Activated B cell treated with CpG ODN at 0.5 μM for 24 hours (primary cell): ENCODE measurements at regions not wholly inside any gene's neighbourhood (a gene's known extent, or its start where the extent isn't known, plus 50 kb on each side); places are given as distances from the start of the nearest gene placed in this dataset.

Source experiments
- ATAC-seq: fragments of 200-7000 bp; cut with Tn5 transposase; one replicate; pipeline ENCODE4 v1.10.0; 2021; ENCODE audit warnings: low read depth, mild to moderate bottlenecking, moderate library complexity
- CTCF ChIA-PET: fragments of 350-600 bp; sonication (Branson Sonifier 250); formaldehyde crosslinking; loops from one replicate; lab custom pipeline; 2021; ENCODE audit warnings: antibody characterized with exemption; lab: Charles Lee
- POLR2A ChIA-PET: fragments of 350-600 bp; sonication (Branson Sonifier 250); formaldehyde crosslinking; loops from one replicate; lab custom pipeline; 2021; ENCODE audit warnings: antibody characterized with exemption; lab: Charles Lee
- DNase-seq: peaks from one replicate; pipeline ENCODE4 v3.0.0; 2022
- H3K27ac Mint-ChIP-seq: one replicate; pipeline ENCODE4 v1.8.0; 2020; ENCODE audit warnings: mixed read lengths
- H3K27me3 Mint-ChIP-seq: one replicate; pipeline ENCODE4 v1.8.0; 2021; ENCODE audit warnings: mixed read lengths
- H3K36me3 Mint-ChIP-seq: one replicate; pipeline ENCODE4 v1.8.0; 2021; ENCODE audit warnings: low read depth, mixed read lengths
- H3K4me1 Mint-ChIP-seq: one replicate; pipeline ENCODE4 v1.8.0; 2021; ENCODE audit warnings: mixed read lengths
- H3K4me3 Mint-ChIP-seq: one replicate; pipeline ENCODE4 v1.8.0; 2020; ENCODE audit warnings: mild to moderate bottlenecking, mixed read lengths
- H3K9me3 Mint-ChIP-seq: one replicate; pipeline ENCODE4 v1.8.0; 2020; ENCODE audit warnings: mixed read lengths
- intact Hi-C: fragments of 100-400 bp; cut with micrococcal nuclease; formaldehyde crosslinking; loops from one replicate; pipeline ENCODE4 v1.15.1; 2024
- TF ChIP-seq, protein P1 (sequence below): fragments of 200-600 bp; IDR thresholded peaks from one replicate; pipeline ENCODE4 v1.8.0; 2022; ENCODE audit warnings: antibody characterized with exemption, mild to moderate bottlenecking

DNA sequence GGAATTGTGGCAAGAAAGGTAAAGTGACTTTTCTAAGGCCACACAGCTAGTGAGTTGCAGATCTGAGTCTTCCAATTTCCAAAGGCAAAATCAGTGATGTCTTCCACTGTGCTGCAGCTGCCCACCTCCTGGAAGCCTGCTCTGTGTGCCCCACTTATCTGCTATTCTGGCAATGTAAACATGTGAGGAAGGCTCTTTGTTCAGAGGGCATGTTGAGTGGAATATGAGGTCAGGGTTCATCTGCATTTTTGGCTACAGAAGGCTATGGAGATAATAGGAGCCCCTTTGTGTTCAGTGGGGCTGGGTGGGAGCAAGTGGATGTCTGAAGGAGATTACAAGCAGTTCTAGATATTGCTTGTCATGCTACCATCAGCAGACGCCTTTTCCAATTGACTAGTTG is 396.2 kb downstream of the BUD13 start:
- no peaks in the 10 kb centered on the region for H3K4me1 Mint-ChIP-seq
- DNase-seq: no peak
- H3K4me3 Mint-ChIP-seq: no peak overlapping the region
- intact Hi-C loops: no loop called here
- no peaks in the 10 kb centered on the region for H3K9me3 Mint-ChIP-seq
- TF ChIP-seq, protein P1, sequence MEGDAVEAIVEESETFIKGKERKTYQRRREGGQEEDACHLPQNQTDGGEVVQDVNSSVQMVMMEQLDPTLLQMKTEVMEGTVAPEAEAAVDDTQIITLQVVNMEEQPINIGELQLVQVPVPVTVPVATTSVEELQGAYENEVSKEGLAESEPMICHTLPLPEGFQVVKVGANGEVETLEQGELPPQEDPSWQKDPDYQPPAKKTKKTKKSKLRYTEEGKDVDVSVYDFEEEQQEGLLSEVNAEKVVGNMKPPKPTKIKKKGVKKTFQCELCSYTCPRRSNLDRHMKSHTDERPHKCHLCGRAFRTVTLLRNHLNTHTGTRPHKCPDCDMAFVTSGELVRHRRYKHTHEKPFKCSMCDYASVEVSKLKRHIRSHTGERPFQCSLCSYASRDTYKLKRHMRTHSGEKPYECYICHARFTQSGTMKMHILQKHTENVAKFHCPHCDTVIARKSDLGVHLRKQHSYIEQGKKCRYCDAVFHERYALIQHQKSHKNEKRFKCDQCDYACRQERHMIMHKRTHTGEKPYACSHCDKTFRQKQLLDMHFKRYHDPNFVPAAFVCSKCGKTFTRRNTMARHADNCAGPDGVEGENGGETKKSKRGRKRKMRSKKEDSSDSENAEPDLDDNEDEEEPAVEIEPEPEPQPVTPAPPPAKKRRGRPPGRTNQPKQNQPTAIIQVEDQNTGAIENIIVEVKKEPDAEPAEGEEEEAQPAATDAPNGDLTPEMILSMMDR: no peak
- ChIA-PET CTCF (no interaction called here), POLR2A (no interaction called here)
- ATAC-seq: no peak
- no peak overlapping the region for H3K27ac Mint-ChIP-seq
- H3K27me3 Mint-ChIP-seq: no peaks in the 10 kb centered on the region
- no peaks in the 10 kb centered on the region for H3K36me3 Mint-ChIP-seq

DNA sequence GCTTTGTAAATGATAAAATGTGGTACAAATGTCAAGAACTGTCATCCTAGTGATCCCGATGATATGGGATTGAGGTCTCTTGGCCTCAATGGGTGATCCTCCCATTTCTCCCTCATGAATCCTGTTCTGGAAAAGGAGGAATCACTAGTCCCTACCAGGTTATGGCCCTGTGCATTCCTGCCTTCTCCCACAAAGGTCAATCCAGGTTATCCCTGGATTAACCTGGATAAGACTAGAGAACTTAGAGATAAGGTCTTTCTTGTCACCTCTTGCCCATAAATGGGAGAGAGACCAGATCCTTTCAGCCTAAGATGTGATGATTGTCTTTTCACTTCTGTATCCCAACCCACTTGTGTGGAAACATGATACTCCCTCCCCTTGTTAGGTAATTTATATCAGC is 396.7 kb downstream of the BUD13 start:
- CTCF ChIA-PET: no interaction called here
- intact Hi-C loops: no loop called here
- no peaks in the 10 kb centered on the region for H3K9me3 Mint-ChIP-seq
- POLR2A ChIA-PET: no interaction called here
- DNase-seq (no peak), ATAC-seq (no peak)
- TF ChIP-seq, protein P1: no peak
- H3K36me3 Mint-ChIP-seq: no peaks in the 10 kb centered on the region
- no peak overlapping the region for H3K4me3 Mint-ChIP-seq
- no peaks in the 10 kb centered on the region for H3K27me3 Mint-ChIP-seq
- no peaks in the 10 kb centered on the region for H3K4me1 Mint-ChIP-seq
- no peak overlapping the region for H3K27ac Mint-ChIP-seq

DNA sequence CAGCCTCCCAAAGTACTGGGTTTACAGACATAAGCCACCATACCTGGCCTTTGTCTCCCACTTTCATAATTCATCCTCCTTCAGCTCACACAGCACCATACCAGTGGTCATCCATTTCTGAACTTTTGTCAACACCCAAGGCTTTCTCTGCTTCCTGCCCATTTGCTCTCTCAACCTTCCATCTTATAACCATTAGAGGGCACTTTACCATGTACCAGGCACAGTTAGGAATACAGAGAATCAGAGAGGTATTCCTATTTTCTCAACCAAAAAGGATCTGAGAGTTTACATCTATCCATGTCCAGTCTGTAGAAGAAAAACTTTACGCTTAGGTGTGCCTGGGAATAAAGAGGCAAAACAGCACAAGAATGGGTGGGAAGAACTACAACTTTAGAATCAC is 397.6 kb downstream of the BUD13 start:
- intact Hi-C loops: no loop called here
- H3K4me1 Mint-ChIP-seq: no peaks in the 10 kb centered on the region
- ChIA-PET POLR2A (no interaction called here), CTCF (no interaction called here)
- TF ChIP-seq, protein P1: no peak
- no peak overlapping the region for H3K27ac Mint-ChIP-seq
- H3K9me3 Mint-ChIP-seq: no peaks in the 10 kb centered on the region
- no peak overlapping the region for H3K4me3 Mint-ChIP-seq
- H3K27me3 Mint-ChIP-seq: no peaks in the 10 kb centered on the region
- ATAC-seq (no peak), DNase-seq (no peak)
- H3K36me3 Mint-ChIP-seq: no peaks in the 10 kb centered on the region

DNA sequence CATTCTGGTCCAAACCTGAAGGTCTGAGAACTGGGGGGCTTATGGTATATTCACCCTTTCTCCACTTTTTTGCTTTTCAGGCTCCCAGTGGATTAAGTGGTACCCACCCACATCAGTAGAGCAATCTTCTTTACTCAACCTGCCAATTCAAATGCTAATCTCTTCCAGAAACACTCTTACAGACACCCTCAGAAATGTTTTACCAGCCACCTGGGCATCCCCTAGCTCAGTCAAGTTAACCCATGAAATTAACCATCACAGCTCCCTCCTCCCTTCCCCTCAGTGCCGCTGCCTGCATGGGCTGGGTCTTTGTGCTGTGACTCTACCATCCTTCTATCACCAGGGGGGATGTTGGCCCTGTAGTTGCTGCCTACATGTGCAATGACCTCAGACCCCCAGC is 398.7 kb downstream of the BUD13 start:
- TF ChIP-seq, protein P1: no peak
- DNase-seq: no peak
- H3K27ac Mint-ChIP-seq: no peak overlapping the region
- no peak overlapping the region for H3K4me3 Mint-ChIP-seq
- no peaks in the 10 kb centered on the region for H3K27me3 Mint-ChIP-seq
- H3K4me1 Mint-ChIP-seq: no peaks in the 10 kb centered on the region
- ATAC-seq: no peak
- ChIA-PET CTCF (no interaction called here), POLR2A (no interaction called here)
- intact Hi-C loops: no loop called here
- no peaks in the 10 kb centered on the region for H3K36me3 Mint-ChIP-seq
- H3K9me3 Mint-ChIP-seq: no peaks in the 10 kb centered on the region

DNA sequence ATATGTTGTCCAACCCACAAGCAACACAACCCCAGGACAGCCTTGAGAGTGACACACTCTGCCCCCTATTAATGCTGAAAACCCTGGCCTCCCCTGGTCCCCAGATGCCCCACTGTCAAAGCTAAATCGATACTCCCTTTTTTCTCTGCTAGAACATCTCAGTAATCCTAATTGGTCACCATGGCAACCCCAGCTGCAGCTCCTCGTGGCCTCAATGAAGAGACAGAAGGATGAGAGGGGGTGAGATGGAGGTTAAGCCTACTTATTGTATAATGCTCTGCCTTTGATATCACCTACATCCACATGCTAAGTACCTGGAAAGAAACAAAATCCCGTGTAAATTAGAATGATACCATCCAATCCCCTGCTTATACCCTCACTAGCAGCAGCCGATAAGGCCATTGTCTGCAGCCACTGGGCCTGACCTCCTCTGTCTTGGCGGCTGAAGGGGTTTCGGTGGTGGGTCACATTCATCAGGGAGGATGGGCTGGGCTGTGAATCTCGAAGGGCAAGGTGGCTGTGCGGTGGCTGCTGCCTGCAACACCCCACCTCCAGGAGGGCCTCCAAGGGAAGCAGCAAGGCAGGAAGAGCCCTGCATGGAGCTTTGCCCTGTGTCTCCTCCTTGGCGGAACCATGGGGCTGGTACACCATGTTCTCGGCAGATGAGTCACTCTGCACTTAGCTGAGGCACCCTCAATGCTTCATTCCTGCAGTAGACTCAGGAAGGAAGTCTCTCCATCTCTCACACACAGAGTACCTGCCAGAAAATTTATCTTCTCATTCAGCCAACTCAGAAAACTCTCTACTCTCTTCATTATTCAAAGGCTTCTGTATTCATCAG is 399.5 kb downstream of the BUD13 start:
- ATAC-seq (no peak), DNase-seq (no peak)
- H3K4me3 Mint-ChIP-seq: no peak overlapping the region
- H3K9me3 Mint-ChIP-seq: no peaks in the 10 kb centered on the region
- ChIA-PET CTCF (no interaction called here), POLR2A (no interaction called here)
- no peak overlapping the region for H3K27ac Mint-ChIP-seq
- intact Hi-C loops: no loop called here
- H3K4me1 Mint-ChIP-seq: no peaks in the 10 kb centered on the region
- TF ChIP-seq, protein P1: no peak
- no peaks in the 10 kb centered on the region for H3K36me3 Mint-ChIP-seq
- H3K27me3 Mint-ChIP-seq: no peaks in the 10 kb centered on the region
